BE2C (cell line): ENCODE measurements at regions not wholly inside any gene's neighbourhood (a gene's known extent, or its start where the extent isn't known, plus 50 kb on each side); places are given as distances from the start of the nearest gene placed in this dataset.

Source experiments
- DNase-seq: peaks from one replicate; pipeline ENCODE4 v3.0.0-alpha.2; 2020
- H3K27me3 ChIP-seq: fragments of 250-450 bp; sonication (Bioruptor Pico); 2 replicates; pipeline ENCODE4 v1.5.1; 2020; ENCODE audit warnings: mild to moderate bottlenecking
- H3K36me3 ChIP-seq: fragments of 250-450 bp; sonication (Bioruptor Pico); 2 replicates; pipeline ENCODE4 v1.5.1; 2020; ENCODE audit warnings: mild to moderate bottlenecking
- H3K4me1 ChIP-seq: fragments of 250-450 bp; sonication (Bioruptor Pico); 2 replicates; pipeline ENCODE4 v1.5.1; 2020
- H3K4me3 ChIP-seq: 2 replicates; pipeline ENCODE4 v1.5.1; 2011; ENCODE audit warnings: low read depth, low read length
- H3K9me3 ChIP-seq: fragments of 250-450 bp; sonication (Bioruptor Pico); 2 replicates; pipeline ENCODE4 v1.5.1; 2020
- TF ChIP-seq, protein P1 (sequence below): IDR thresholded peaks from 2 replicates; pipeline ENCODE4 v1.5.1; 2012; ENCODE audit warnings: mild to moderate bottlenecking, low read depth, low read length

- H3K4me1 ChIP-seq, result no peaks in the 10 kb centered on the region
- no peak for DNase-seq
- TF ChIP-seq, protein P1, sequence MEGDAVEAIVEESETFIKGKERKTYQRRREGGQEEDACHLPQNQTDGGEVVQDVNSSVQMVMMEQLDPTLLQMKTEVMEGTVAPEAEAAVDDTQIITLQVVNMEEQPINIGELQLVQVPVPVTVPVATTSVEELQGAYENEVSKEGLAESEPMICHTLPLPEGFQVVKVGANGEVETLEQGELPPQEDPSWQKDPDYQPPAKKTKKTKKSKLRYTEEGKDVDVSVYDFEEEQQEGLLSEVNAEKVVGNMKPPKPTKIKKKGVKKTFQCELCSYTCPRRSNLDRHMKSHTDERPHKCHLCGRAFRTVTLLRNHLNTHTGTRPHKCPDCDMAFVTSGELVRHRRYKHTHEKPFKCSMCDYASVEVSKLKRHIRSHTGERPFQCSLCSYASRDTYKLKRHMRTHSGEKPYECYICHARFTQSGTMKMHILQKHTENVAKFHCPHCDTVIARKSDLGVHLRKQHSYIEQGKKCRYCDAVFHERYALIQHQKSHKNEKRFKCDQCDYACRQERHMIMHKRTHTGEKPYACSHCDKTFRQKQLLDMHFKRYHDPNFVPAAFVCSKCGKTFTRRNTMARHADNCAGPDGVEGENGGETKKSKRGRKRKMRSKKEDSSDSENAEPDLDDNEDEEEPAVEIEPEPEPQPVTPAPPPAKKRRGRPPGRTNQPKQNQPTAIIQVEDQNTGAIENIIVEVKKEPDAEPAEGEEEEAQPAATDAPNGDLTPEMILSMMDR, result no peak
- no peaks in the 10 kb centered on the region for H3K36me3 ChIP-seq
- H3K4me3 ChIP-seq, result no peak overlapping the region
- H3K9me3 ChIP-seq, result no peaks in the 10 kb centered on the region
- H3K27me3 ChIP-seq, result no peaks in the 10 kb centered on the region
Observed at GRCh38 chr12:127374447-127374846, 892.5 kb upstream of the TMEM132C start.

GRCh38 chr12:127381043-127381668, 885.8 kb upstream of the TMEM132C start:
- TF ChIP-seq, protein P1, result peak; percentile 77
- no peaks in the 10 kb centered on the region for H3K27me3 ChIP-seq
- no peaks in the 10 kb centered on the region for H3K4me1 ChIP-seq
- no peaks in the 10 kb centered on the region; the same call in 1 of the 2 replicates for H3K9me3 ChIP-seq
- no peaks in the 10 kb centered on the region for H3K36me3 ChIP-seq
- no peak overlapping the region for H3K4me3 ChIP-seq
- DNase-seq, result peak; percentile 56

GRCh38 chr12:127381681-127382080, 885.3 kb upstream of the TMEM132C start:
- Histone ChIP-seq H3K27me3 (no peaks in the 10 kb centered on the region), H3K36me3 (no peaks in the 10 kb centered on the region), H3K4me1 (no peaks in the 10 kb centered on the region), H3K4me3 (no peak overlapping the region), H3K9me3 (no peaks in the 10 kb centered on the region; the same call in 1 of the 2 replicates)
- no peak for DNase-seq
- TF ChIP-seq, protein P1, result no peak

GRCh38 chr12:127383281-127383680, 883.7 kb upstream of the TMEM132C start:
- H3K9me3 ChIP-seq, result peaks cover 3% of the 10 kb centered on the region; the same call in 1 of the 2 replicates
- H3K27me3 ChIP-seq, result no peaks in the 10 kb centered on the region
- no peak for DNase-seq
- TF ChIP-seq, protein P1, result no peak
- no peak overlapping the region for H3K4me3 ChIP-seq
- H3K4me1 ChIP-seq, result no peaks in the 10 kb centered on the region
- no peaks in the 10 kb centered on the region for H3K36me3 ChIP-seq

GRCh38 chr12:127386723-127387122, 880.2 kb upstream of the TMEM132C start:
- H3K4me3 ChIP-seq, result no peak overlapping the region
- H3K36me3 ChIP-seq, result no peaks in the 10 kb centered on the region
- no peak for DNase-seq
- TF ChIP-seq, protein P1, result no peak
- peaks cover 3% of the 10 kb centered on the region; the same call in 1 of the 2 replicates for H3K9me3 ChIP-seq
- H3K4me1 ChIP-seq, result no peaks in the 10 kb centered on the region
- no peaks in the 10 kb centered on the region for H3K27me3 ChIP-seq

DNA sequence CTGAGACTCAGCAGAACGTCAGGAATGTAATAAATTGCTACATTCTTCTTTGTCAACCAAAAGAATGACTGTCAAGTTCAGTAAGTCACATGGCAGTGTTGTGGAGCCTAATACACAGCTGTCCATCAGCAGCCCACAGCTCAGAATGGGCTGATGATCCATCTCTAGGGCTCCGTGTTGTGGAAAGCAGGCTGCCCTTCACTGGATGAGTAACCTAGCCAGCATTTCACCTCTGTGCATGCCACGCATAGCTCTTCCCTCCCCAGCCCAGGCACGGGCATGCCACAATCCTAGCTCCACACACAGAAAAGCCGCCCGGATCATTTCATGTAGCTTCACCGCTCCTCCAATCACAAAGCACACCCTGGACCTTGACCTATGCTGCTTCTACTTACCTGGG, 878.0 kb upstream of the TMEM132C start:
- no peaks in the 10 kb centered on the region for H3K36me3 ChIP-seq
- TF ChIP-seq, protein P1, result no peak
- no peak for DNase-seq
- H3K27me3 ChIP-seq, result no peaks in the 10 kb centered on the region
- H3K4me3 ChIP-seq, result no peak overlapping the region
- no peaks in the 10 kb centered on the region for H3K4me1 ChIP-seq
- peaks cover 3% of the 10 kb centered on the region; the same call in 1 of the 2 replicates for H3K9me3 ChIP-seq
